ENCODE measurements at regions not wholly inside any gene's neighbourhood (a gene's known extent, or its start where the extent isn't known, plus 50 kb on each side); places are given as distances from the start of the nearest gene placed in this dataset.

GRCh38 chr6:156449569-156449968, 327.6 kb upstream of the ARID1B start:
- no peak for TF ChIP-seq CTCF (IDR thresholded peaks at IDR 0.05; ENCODE audit: partially characterized antibody, unreplicated experiment)
- Mint-ChIP-seq H3K36me3 (ENCODE audit: unreplicated experiment) (no peaks in the 10 kb centered on the region), H3K27ac (ENCODE audit: unreplicated experiment) (no peak overlapping the region), H3K4me3 (ENCODE audit: unreplicated experiment) (no peak overlapping the region), H3K4me1 (ENCODE audit: low read depth, unreplicated experiment) (peaks cover 5% of the 10 kb centered on the region), H3K27me3 (ENCODE audit: unreplicated experiment) (no peaks in the 10 kb centered on the region), H3K9me3 (ENCODE audit: unreplicated experiment) (peaks cover 3% of the 10 kb centered on the region)
- DNase-seq, result no peak

DNA sequence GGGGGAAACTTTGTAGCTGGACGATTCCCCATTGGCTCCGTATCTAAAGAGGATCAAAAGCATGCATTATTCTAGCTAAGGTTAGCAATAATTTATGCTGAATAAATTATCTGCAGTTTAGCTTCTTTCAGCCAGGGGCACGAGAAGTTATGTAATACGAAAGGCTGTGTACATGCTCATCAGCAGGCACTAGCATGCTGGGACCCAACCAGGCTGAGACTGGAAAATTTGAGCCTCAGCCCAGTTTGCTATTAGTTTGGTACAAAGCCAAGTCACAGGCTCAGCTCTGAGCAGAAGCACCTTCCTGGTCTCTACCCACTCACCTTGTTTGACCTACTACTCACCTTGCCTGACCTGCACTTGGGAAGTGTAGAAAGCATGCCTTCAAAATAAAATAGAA, 328.1 kb upstream of the ARID1B start:
- Mint-ChIP-seq H3K27ac (ENCODE audit: unreplicated experiment) (no peak overlapping the region), H3K27me3 (ENCODE audit: unreplicated experiment) (no peaks in the 10 kb centered on the region), H3K9me3 (ENCODE audit: unreplicated experiment) (peaks cover 2% of the 10 kb centered on the region), H3K36me3 (ENCODE audit: unreplicated experiment) (no peaks in the 10 kb centered on the region), H3K4me1 (ENCODE audit: low read depth, unreplicated experiment) (peaks cover 4% of the 10 kb centered on the region), H3K4me3 (ENCODE audit: unreplicated experiment) (no peak overlapping the region)
- DNase-seq, result no peak
- no peak for TF ChIP-seq CTCF (IDR thresholded peaks at IDR 0.05; ENCODE audit: partially characterized antibody, unreplicated experiment)

- TF ChIP-seq CTCF (IDR thresholded peaks at IDR 0.05; ENCODE audit: partially characterized antibody, unreplicated experiment), result no peak
- H3K36me3 Mint-ChIP-seq (ENCODE audit: unreplicated experiment), result no peaks in the 10 kb centered on the region
- no peaks in the 10 kb centered on the region for H3K27me3 Mint-ChIP-seq (ENCODE audit: unreplicated experiment)
- H3K9me3 Mint-ChIP-seq (ENCODE audit: unreplicated experiment), result peaks cover 1% of the 10 kb centered on the region
- peaks cover 4% of the 10 kb centered on the region for H3K4me1 Mint-ChIP-seq (ENCODE audit: low read depth, unreplicated experiment)
- no peak overlapping the region for H3K4me3 Mint-ChIP-seq (ENCODE audit: unreplicated experiment)
- DNase-seq, result no peak
- H3K27ac Mint-ChIP-seq (ENCODE audit: unreplicated experiment), result no peak overlapping the region
Observed at GRCh38 chr6:156448579-156448978, 328.6 kb upstream of the ARID1B start.

- Mint-ChIP-seq H3K27me3 (ENCODE audit: unreplicated experiment) (peaks cover 9% of the 10 kb centered on the region), H3K4me1 (ENCODE audit: low read depth, unreplicated experiment) (peaks cover 9% of the 10 kb centered on the region), H3K27ac (ENCODE audit: unreplicated experiment) (no peak overlapping the region), H3K4me3 (ENCODE audit: unreplicated experiment) (no peak overlapping the region), H3K9me3 (ENCODE audit: unreplicated experiment) (peaks cover 6% of the 10 kb centered on the region), H3K36me3 (ENCODE audit: unreplicated experiment) (no peaks in the 10 kb centered on the region)
- TF ChIP-seq CTCF (IDR thresholded peaks at IDR 0.05; ENCODE audit: partially characterized antibody, unreplicated experiment), result no peak
- DNase-seq, result no peak
Observed at GRCh38 chr6:156440688-156441087, 336.5 kb upstream of the ARID1B start.

- peaks cover 9% of the 10 kb centered on the region for H3K27me3 Mint-ChIP-seq (ENCODE audit: unreplicated experiment)
- no peaks in the 10 kb centered on the region for H3K36me3 Mint-ChIP-seq (ENCODE audit: unreplicated experiment)
- H3K4me3 Mint-ChIP-seq (ENCODE audit: unreplicated experiment), result no peak overlapping the region
- peaks cover 4% of the 10 kb centered on the region for H3K9me3 Mint-ChIP-seq (ENCODE audit: unreplicated experiment)
- H3K4me1 Mint-ChIP-seq (ENCODE audit: low read depth, unreplicated experiment), result peaks cover 9% of the 10 kb centered on the region
- no peak for TF ChIP-seq CTCF (IDR thresholded peaks at IDR 0.05; ENCODE audit: partially characterized antibody, unreplicated experiment)
- no peak for DNase-seq
- H3K27ac Mint-ChIP-seq (ENCODE audit: unreplicated experiment), result peak overlapping the region; percentile 28
Observed at GRCh38 chr6:156438350-156438923, 338.7 kb upstream of the ARID1B start.
